AG04450 (cell line): ENCODE measurements at regions not wholly inside any gene's neighbourhood (a gene's known extent, or its start where the extent isn't known, plus 50 kb on each side); places are given as distances from the start of the nearest gene placed in this dataset.

Experiments
- CTCF ChIA-PET: fragments of 300-600, 350-600 bp; formaldehyde crosslinking; extraction: SDS; loops from one replicate; lab custom pipeline; 2022; ENCODE audit warnings: antibody characterized with exemption, inconsistent platforms; lab: Charles Lee
- POLR2A ChIA-PET: fragments of 350-600 bp; formaldehyde crosslinking; extraction: SDS; loops from one replicate; lab custom pipeline; 2021; ENCODE audit warnings: antibody characterized with exemption, inconsistent platforms; lab: Yijun Ruan, JAX
- DNase-seq: peaks from one replicate; pipeline ENCODE4 v3.0.0-alpha.2; 2011; ENCODE audit warnings: low read depth, low spot score
- H3K27ac ChIP-seq: one replicate; pipeline ENCODE4 v1.5.1; 2012; ENCODE audit warnings: low read depth, low read length, control low read depth
- H3K27me3 ChIP-seq: one replicate; pipeline ENCODE4 v1.6.0; 2012; ENCODE audit warnings: low read length; ENCODE audit not compliant: control insufficient read depth, insufficient read depth
- H3K4me3 ChIP-seq: 2 replicates; pipeline ENCODE4 v1.5.1; 2011; ENCODE audit warnings: mild to moderate bottlenecking, low read depth, low read length, control low read depth
- H3K9me3 ChIP-seq: 2 replicates; pipeline ENCODE4 v1.5.1; 2012; ENCODE audit warnings: low read length; ENCODE audit not compliant: control insufficient read depth, insufficient read depth
- TF ChIP-seq, protein P1 (sequence below): IDR thresholded peaks from 2 replicates; pipeline ENCODE4 v1.5.1; 2011; ENCODE audit warnings: low read depth, low read length, control low read depth, inconsistent platforms

DNA sequence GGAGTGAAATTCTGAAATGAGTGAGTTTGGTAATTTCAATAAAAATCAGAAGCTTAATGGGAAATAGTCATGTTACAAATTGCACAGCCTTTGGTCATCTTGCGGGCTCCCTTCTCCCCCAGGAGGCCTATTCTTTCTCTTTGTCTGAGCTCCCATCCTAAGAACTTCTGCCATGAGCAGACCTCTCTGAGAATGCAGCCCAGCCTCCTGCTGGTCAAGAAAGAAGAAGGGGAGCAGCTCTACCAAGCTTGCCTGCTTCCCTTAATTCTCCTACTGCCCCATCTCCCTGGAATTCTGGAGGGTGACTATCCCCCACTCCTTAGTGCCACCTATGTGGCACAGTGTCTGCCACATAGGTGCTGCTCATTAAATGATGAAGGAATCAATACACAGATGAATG is 300.7 kb upstream of the DAB1 start:
- ChIA-PET CTCF (no interaction called here), POLR2A (no interaction called here)
- Histone ChIP-seq H3K9me3 (no peaks in the 10 kb centered on the region), H3K4me3 (no peak overlapping the region), H3K27me3 (no peaks in the 10 kb centered on the region), H3K27ac (no peak overlapping the region)
- TF ChIP-seq, protein P1, sequence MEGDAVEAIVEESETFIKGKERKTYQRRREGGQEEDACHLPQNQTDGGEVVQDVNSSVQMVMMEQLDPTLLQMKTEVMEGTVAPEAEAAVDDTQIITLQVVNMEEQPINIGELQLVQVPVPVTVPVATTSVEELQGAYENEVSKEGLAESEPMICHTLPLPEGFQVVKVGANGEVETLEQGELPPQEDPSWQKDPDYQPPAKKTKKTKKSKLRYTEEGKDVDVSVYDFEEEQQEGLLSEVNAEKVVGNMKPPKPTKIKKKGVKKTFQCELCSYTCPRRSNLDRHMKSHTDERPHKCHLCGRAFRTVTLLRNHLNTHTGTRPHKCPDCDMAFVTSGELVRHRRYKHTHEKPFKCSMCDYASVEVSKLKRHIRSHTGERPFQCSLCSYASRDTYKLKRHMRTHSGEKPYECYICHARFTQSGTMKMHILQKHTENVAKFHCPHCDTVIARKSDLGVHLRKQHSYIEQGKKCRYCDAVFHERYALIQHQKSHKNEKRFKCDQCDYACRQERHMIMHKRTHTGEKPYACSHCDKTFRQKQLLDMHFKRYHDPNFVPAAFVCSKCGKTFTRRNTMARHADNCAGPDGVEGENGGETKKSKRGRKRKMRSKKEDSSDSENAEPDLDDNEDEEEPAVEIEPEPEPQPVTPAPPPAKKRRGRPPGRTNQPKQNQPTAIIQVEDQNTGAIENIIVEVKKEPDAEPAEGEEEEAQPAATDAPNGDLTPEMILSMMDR: no peak
- DNase-seq: no peak

DNA sequence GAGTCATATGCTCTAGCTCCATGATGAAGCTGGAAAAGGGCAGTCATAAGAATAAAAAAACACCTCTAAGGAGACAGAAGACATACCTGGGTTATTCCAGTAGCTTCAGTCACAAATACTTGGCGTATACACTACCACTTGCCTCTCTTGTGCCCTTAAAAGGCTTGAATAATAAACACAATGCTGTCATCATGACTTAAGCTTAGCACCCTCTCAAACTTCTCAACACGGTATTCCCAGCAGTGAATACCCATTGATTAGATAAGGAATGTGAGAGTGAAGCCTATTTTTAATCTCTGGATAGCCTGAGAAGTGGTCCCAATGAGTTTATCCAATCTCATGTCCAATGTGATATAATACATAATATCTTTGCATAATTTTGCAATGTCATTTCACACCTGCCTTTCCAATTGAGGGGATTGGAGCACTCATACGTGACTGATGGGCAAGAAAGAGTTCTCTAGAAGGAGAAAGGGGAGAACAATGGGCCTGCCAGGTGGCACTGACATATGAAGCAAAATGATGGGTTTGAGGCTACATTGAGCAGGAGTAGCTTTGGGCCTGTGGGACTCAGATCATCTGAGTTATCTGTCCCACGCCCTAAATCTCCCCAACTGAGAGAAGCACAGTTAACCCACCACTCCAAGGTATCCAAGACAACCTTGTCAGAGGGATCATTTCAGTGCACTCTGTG is 298.6 kb upstream of the DAB1 start:
- DNase-seq: no peak
- no peaks in the 10 kb centered on the region for H3K9me3 ChIP-seq
- CTCF ChIA-PET: no interaction called here
- H3K27ac ChIP-seq: no peak overlapping the region
- POLR2A ChIA-PET: no interaction called here
- H3K4me3 ChIP-seq: no peak overlapping the region
- H3K27me3 ChIP-seq: no peaks in the 10 kb centered on the region
- TF ChIP-seq, protein P1: no peak

GRCh38 chr1:57721001-57721400 is 297.1 kb upstream of the DAB1 start:
- no peak for DNase-seq
- Histone ChIP-seq H3K4me3 (no peak overlapping the region), H3K27me3 (no peaks in the 10 kb centered on the region), H3K9me3 (no peaks in the 10 kb centered on the region), H3K27ac (no peak overlapping the region)
- POLR2A ChIA-PET: no interaction called here
- TF ChIP-seq, protein P1: no peak
- CTCF ChIA-PET: no interaction called here

GRCh38 chr1:57719274-57719673 is 295.4 kb upstream of the DAB1 start:
- ChIA-PET CTCF (no interaction called here), POLR2A (no interaction called here)
- TF ChIP-seq, protein P1: no peak
- Histone ChIP-seq H3K4me3 (no peak overlapping the region), H3K27me3 (no peaks in the 10 kb centered on the region), H3K27ac (no peak overlapping the region), H3K9me3 (no peaks in the 10 kb centered on the region)
- no peak for DNase-seq

- Histone ChIP-seq H3K9me3 (no peaks in the 10 kb centered on the region), H3K27me3 (no peaks in the 10 kb centered on the region), H3K4me3 (no peak overlapping the region), H3K27ac (no peak overlapping the region)
- TF ChIP-seq, protein P1: no peak
- CTCF ChIA-PET: no interaction called here
- DNase-seq: no peak
- POLR2A ChIA-PET: no interaction called here
Measured at GRCh38 chr1:57713501-57713900, 289.6 kb upstream of the DAB1 start.
